Lower leg skin (tissue), 3 donors: ENCODE measurements at regions not wholly inside any gene's neighbourhood (a gene's known extent, or its start where the extent isn't known, plus 50 kb on each side); places are given as distances from the start of the nearest gene placed in this dataset.

Experiments used
- POLR2A ChIP-seq, 2 donors: fragments of 450-650 bp; IDR thresholded peaks; one replicate each; pipeline ENCODE4 v1.6.1; 2016 to 2017; ENCODE audit warnings: antibody characterized with exemption in 2 of 2, mild to moderate bottlenecking in 1 of 2, moderate library complexity in 1 of 2
- TF ChIP-seq, protein P1 (sequence below), 3 donors: fragments of 450-650 bp; IDR thresholded peaks; one replicate each; pipeline ENCODE4 v1.5.1; 2016; ENCODE audit warnings: antibody characterized with exemption in 3 of 3, mild to moderate bottlenecking in 3 of 3, moderate library complexity in 2 of 3

DNA sequence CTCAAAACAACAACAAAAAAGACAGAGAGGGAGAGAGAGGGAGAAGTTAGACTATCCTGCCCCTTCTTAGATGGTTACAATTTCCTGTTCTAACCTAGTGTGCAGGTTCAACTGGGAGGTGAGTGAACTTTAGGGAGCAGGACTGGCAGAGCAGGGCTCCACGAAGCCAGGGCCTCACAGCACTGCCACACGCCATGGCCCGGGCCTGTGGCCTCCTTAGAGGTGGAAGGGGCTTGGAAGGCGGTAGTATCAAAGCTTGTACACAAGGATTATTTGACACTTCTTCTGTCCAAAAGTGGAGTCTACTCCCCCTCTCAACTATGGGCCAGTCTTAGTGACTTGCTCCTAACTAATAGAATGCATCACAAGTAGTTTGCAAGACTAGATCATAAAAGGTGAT, 62.9 kb upstream of the TMEM72 start:
- TF ChIP-seq, protein P1, sequence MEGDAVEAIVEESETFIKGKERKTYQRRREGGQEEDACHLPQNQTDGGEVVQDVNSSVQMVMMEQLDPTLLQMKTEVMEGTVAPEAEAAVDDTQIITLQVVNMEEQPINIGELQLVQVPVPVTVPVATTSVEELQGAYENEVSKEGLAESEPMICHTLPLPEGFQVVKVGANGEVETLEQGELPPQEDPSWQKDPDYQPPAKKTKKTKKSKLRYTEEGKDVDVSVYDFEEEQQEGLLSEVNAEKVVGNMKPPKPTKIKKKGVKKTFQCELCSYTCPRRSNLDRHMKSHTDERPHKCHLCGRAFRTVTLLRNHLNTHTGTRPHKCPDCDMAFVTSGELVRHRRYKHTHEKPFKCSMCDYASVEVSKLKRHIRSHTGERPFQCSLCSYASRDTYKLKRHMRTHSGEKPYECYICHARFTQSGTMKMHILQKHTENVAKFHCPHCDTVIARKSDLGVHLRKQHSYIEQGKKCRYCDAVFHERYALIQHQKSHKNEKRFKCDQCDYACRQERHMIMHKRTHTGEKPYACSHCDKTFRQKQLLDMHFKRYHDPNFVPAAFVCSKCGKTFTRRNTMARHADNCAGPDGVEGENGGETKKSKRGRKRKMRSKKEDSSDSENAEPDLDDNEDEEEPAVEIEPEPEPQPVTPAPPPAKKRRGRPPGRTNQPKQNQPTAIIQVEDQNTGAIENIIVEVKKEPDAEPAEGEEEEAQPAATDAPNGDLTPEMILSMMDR (IDR thresholded peaks at IDR 0.05): no peak
- TF ChIP-seq POLR2A (IDR thresholded peaks at IDR 0.05): no peak
